ENCODE measurements at regions not wholly inside any gene's neighbourhood (a gene's known extent, or its start where the extent isn't known, plus 50 kb on each side); places are given as distances from the start of the nearest gene placed in this dataset.
"Not testable (repeated sequence)": the region's sequence is repeated elsewhere in the genome, so short reads cannot be mapped to it uniquely, and the experiment has no call there.

GRCh38 chr13:76594435-76594834, 291.8 kb downstream of the KCTD12 start:
- no peak for DNase-seq (ENCODE audit: extremely low read depth, low read depth)

GRCh38 chr13:76586842-76587241, 299.4 kb downstream of the KCTD12 start:
- no peak for TF ChIP-seq CTCF (IDR thresholded peaks at IDR 0.05; ENCODE audit: low read depth, low read length)

More at GRCh38 chr13:76594435-76594834, 291.8 kb downstream of the KCTD12 start:
- no peak for TF ChIP-seq CTCF (IDR thresholded peaks at IDR 0.05; ENCODE audit: low read depth, low read length)

GRCh38 chr13:76579701-76580100, 306.5 kb downstream of the KCTD12 start:
- no peak for DNase-seq (ENCODE audit: extremely low read depth, low read depth)
- TF ChIP-seq CTCF (IDR thresholded peaks at IDR 0.05; ENCODE audit: low read depth, low read length): no peak

More at GRCh38 chr13:76586842-76587241, 299.4 kb downstream of the KCTD12 start:
- no peak for DNase-seq (ENCODE audit: extremely low read depth, low read depth)

- not testable (repeated sequence) for DNase-seq (ENCODE audit: extremely low read depth, low read depth)
Measured at GRCh38 chr13:76575634-76576033, 310.6 kb downstream of the KCTD12 start.

- no peak for TF ChIP-seq CTCF (IDR thresholded peaks at IDR 0.05; ENCODE audit: low read depth, low read length)
Measured at GRCh38 chr13:76570510-76570971, 315.7 kb downstream of the KCTD12 start.

GRCh38 chr13:76556627-76557026, 329.6 kb downstream of the KCTD12 start:
- no peak for TF ChIP-seq CTCF (IDR thresholded peaks at IDR 0.05; ENCODE audit: low read depth, low read length)
- DNase-seq (ENCODE audit: extremely low read depth, low read depth): no peak

More at GRCh38 chr13:76570510-76570971, 315.7 kb downstream of the KCTD12 start:
- no peak for DNase-seq (ENCODE audit: extremely low read depth, low read depth)

GRCh38 chr13:76552807-76553206, 333.4 kb downstream of the KCTD12 start:
- no peak for TF ChIP-seq CTCF (IDR thresholded peaks at IDR 0.05; ENCODE audit: low read depth, low read length)
- no peak for DNase-seq (ENCODE audit: extremely low read depth, low read depth)

- DNase-seq (ENCODE audit: extremely low read depth, low read depth): no peak
- no peak for TF ChIP-seq CTCF (IDR thresholded peaks at IDR 0.05; ENCODE audit: low read depth, low read length)
Measured at GRCh38 chr13:76552041-76552772, 334.0 kb downstream of the KCTD12 start.
